DMS153 (cell line): ENCODE measurements at regions not wholly inside any gene's neighbourhood (a gene's known extent, or its start where the extent isn't known, plus 50 kb on each side); places are given as distances from the start of the nearest gene placed in this dataset.

Source experiments
- DNase-seq: peaks from one replicate; lab custom pipeline; 2025; lab: John Stamatoyannopoulos, UW

DNA sequence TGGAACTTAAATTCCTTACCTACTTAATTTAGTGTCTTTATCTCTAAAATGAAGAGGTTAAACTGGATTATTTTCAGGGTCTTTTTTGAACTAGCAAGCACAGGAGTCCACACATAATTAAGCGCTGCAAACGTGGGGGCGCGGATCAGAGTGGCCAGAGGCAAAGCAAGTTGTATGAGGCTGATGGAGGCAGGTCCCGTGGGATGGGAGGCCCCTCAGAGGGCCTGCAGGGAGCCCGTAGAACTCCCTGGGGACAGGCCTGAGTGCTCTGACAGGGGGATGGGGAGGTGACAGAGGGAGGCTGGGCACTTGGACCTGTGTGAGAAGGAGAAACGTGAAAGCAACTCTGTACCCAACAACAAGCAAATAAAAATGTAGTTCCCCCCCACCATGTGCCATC is 177.8 kb downstream of the ACKR3 start:
- no peak for DNase-seq

DNA sequence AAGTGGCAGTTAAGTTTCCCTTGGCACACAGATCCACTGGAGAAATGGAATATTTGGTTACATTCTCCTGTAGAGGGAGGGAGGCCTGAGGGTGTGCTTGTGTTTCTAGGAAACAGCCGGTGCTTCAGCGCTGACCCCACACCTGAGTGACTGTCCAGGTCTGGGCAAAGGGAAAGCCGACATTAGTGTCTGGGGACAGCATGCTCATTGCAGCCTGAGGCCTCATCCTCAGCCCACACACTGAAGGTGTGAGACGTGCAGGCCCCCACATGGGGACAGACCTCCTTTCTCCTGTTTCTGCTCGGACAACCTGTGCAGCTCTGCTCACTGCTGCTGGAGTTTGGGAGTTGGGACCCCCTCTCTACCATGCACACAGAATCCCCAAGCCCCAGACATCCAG is 178.3 kb downstream of the ACKR3 start:
- DNase-seq = no peak

DNA sequence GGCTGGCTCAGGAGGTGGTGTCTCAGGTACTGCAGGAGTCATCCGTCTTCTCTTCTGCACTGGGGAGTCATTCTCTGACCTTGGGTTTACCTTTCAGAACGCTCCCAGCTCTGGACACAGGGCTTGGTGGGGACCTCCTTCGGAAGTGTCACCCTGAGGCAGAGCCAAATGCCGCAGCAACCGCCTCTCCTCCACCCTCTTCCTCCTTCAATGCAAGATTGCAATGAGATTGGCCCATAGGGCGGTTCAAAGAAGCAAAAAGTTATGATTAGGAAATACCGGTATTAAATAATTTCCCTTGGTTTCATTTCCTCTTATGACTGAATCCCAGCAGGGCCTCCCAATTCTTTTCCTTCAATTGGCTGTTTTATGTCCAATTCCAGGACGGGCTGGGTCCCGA is 178.8 kb downstream of the ACKR3 start:
- no peak for DNase-seq

DNA sequence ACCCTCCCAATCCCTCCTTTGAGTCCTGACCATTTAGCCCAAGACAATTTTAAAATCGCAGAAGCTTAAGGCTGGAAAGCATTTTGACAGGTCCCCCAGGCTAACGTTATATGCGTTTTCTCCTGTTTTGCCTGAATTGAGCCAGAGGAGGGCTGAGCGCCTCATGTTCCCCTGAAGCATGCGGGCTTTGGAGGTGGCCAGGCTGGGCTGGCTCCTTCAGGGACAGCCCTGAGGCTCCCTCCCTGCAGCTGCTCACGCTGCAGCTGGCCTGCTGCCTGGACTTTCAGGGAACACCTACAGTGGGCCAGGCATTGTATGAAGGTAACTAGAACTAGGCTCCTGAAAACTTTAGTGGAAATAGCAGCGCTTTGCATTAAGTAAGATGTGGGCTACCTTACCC is 179.2 kb downstream of the ACKR3 start:
- no peak for DNase-seq

DNA sequence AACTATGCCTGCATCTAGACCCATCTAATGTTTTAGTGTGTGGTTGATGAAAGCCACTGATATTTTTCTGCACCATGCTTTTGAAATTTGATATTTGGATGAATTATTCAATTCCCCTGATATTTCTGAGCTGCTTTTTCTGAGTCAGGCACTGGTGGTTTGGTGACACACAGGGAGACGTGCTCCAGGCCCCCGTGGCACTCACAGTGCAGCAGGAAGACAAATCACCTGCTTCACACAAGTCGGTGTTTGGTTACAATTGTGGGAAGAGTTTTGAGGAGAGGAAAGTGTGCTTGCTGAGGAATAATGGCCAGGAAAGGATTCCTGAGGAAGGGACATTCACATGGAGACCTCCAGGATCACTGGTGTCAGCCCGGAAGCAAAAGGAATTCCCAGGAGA is 179.7 kb downstream of the ACKR3 start:
- DNase-seq = no peak

DNA sequence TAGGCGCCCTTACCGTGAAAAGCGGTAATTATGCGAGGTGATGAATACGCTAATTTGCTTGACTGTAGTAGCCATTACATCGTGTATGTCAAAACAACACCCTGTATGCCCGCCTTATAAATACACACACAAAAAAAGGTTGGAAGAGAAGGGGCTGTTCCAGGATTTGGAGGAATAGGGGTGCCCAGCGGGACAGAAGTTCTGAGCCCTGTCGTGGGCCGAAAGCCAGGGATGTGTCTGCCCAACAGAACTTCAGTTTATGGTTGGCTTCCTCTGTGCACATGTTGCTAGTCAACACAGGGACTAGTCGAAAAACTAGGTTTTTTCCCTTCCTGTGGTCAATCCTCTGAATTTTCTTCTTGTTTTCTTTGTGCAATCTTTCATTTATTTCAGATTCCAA is 182.5 kb downstream of the ACKR3 start:
- no peak for DNase-seq

DNA sequence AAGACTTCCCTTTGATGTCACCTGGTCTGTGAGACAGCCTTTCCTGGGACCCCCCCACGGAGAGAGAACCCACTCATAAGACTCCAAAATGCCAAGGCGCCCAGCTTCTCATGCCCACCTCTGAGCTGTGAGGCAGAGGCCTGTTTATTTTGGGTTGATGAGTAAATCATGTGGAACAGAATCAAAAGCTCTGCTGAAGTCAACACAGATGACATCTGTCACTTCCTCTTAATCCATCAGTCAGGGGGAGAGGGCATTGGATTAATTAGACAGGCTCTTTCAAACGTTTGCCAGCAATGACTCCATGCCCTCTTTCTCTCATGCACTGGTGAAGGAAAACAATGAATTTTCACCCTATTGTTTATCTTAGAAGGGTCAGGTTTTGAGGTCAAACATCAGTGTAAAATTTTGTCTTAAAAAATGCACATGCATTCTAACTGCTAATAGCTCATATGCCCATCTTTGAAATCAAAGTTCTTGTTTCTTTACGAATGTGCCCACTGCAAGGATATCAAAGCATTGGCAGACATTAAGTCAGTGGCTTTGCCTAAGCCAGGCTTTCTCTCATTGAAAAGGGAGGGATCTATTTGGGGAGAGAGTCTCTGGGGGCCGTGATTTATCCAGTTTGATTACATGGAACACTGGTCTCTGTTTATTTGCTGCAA is 184.1 kb downstream of the ACKR3 start:
- DNase-seq = no peak

DNA sequence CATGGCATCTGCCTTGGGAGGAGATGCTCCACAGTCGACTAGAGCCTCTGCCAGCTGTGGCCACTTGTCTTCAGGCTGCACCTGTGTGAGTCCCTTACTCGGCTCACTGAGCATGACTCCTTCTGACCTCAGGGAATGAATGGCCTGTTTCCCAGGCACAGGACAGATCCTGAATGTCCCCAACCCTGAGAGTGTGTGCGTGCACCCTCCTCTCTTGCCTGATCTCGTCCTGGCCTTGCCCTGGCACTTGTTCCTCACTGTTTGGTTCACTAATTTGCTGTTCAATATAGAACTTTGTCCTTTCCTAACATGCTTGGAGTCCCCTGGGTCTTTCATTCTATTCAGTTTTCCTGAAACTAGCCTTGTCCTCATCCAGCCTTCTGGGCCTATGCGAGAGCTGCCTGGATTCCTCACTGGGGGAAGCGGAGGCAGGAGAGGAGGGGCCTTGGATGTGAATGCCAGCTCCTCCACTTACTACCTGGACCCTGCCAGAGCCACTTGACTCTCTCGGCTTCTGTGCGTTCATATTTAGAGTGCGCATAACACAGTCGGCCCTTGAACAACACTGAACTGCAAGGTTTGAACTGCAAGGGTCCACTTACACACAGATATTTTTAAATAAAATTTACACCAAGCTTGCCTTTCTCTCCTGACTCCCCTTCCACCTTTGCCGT is 184.8 kb downstream of the ACKR3 start:
- DNase-seq = no peak

DNA sequence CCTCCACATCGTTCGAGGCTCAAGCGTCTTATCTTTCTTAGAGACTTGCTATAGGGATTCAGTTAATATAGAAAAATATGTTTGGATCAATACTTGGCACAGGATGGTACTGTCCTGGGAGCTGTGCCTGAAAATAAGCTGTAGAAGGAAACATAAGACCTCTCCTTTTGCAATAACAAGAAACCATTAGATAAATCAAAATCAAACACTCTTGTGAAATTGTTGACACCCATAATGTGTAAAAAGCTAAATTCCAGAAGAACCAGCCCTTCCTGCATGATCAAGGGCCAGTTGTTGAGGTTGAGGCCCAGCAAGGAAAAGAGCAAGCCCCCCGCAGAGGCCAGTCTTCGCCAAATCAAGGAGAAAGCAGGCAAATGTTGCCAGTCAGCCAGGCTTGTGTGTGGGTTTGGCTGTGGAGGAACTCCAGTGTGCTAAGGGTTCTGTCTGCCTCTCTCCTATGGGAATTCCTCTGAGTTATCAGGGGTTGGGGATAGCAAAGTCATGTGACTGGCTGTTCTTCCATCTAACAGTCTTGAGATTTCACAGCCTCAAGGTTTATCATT is 185.7 kb downstream of the ACKR3 start:
- DNase-seq = no peak

DNA sequence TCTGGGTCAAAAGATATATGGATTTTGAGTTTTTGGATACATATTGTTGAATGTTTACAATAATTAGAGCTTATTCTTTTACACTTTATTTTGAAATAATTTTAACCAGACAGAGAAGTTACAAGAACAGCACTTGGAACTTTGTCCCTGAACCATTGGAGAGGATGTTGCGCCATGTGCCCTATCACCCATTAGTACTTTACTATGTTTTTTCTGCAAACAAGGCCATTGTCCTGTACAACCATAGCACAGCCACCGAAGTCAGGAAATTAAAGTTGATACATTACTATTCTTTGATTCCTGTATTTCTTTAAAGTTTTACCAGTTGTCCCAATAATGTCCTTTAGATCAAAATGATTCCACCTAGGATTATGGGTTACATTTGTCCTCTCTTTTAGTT is 188.8 kb downstream of the ACKR3 start:
- DNase-seq = no peak

DNA sequence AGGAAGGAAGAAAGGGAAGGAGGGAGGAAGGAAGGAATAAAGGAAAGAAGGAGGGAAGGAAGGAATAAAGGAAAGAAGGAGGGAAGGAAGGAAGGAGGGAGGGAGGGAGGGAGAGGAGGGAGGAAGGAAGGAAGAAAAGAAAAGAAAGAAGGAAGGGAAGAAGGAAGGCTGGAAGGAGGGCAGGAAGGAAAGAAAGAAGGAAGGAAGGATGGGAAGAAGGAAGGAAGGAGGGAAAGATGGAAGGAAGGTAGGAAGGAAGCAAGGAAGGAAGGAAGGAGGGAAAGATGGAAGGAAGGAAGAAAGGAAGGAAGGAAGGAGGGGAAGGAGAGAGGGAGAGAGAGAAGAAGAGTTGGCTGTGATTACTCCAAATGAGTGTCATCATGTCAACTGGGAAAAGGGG is 190.6 kb downstream of the ACKR3 start:
- no peak for DNase-seq

DNA sequence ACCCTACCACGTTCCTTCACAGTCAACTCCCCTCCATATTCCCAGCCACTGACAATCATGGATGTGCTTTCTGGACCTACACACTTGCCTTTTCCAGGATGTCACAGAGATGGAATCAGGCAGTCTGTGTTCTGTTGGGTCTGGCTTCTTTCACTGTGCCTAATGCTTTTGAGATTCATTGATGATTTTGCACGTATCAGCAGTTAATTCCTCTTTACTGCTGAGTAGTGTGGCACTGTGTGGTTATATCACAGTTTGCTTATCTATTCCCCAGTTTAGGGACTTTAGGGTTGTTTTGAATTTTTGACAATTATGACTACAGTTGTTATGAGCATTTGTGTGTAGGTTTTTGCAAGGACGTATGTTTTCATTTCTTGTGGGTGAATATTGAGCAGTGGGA is 191.7 kb downstream of the ACKR3 start:
- no peak for DNase-seq

DNA sequence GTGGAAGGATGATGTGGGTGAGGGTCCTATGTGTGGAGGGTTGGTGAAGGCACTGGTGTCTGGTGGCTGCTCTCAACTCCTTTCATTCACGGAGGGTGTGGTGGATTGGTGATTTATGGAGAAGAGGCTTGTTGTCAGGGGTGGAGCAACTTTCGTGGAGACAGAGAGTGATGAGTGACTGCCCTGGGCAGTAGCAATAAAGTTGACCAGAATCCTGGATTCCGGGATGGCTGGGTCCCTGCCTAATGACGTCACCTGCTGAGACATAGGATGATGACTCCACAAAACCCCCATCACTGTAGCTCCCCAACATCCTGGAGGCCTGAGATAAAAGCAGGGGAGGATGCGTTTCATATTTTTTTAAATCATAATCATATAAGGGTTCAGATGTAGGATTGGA is 193.0 kb downstream of the ACKR3 start:
- DNase-seq = no peak

DNA sequence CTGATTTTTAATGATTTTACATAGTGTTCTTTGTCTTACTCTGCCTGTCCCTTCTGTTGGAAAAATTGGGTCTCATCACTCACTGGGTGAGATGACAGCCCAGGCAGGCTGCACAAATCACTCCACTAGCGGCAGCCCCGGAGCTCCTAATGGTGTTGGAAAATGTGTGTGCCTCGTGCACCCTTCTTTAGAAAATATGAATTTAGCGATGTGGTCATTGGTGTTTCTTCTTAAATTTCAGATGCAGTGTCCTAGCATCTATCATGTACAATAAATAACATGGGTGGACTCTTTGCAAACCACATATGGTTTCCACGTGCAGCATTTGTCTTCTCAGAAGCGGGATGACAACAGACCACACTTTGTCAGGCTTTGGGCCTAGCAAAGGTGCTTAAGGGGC is 194.2 kb downstream of the ACKR3 start:
- DNase-seq = no peak

DNA sequence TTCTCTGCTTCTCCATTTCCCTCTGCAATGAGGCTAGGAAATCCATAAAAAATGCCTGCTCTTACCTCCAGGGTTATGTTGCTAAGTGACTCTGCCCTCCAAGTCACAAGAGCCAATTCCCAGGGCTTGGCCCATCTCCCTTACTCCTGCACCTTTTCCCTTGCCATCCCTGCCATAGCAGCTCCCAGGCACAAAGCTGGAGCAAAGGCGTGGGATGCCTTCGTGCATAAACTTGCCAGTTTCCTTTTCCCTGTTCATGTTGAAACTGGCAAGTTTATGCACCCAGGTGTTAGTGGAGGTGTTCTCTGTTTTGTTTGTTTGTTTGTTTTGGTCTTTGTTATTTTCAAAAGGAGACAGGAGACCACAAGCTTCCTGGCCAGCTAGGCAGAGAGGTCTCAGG is 195.1 kb downstream of the ACKR3 start:
- no peak for DNase-seq

DNA sequence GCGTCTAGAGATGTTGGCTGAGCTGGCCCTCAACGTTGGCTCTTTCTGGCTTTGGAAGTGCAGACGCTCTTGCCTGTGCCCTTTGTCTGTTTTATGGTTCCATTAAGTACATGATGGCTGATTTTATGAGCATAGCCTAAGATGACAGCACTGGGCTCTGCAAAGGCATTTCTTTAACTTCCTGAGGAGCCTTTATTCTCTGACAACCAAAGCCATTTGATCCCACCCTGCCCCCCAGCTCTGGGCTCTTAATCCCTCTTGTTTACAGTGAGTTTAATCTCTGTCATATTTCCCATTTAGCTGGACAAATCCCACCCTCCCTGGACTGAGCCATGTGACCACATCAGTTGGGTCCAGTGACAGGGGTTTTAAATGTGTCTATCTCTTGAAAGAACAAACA is 195.9 kb downstream of the ACKR3 start:
- no peak for DNase-seq

DNA sequence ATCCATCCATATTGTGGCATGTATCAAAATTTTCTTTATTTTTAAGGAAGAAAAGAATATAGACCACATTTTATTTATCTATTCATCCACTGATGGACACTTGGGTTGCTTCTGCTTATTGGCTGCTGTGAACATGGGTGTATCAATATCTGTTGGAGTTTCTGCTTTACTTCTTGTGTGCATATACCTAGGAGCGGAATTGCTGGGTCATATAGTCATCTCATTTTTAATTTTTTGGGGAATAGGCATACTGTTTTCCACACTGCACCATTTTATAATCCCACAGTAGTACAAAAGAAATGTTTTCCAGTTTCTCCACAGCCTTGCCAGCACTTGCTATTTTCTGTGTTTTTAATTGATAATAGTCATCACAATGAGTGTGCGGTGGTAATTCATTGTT is 197.2 kb downstream of the ACKR3 start:
- no peak for DNase-seq

DNA sequence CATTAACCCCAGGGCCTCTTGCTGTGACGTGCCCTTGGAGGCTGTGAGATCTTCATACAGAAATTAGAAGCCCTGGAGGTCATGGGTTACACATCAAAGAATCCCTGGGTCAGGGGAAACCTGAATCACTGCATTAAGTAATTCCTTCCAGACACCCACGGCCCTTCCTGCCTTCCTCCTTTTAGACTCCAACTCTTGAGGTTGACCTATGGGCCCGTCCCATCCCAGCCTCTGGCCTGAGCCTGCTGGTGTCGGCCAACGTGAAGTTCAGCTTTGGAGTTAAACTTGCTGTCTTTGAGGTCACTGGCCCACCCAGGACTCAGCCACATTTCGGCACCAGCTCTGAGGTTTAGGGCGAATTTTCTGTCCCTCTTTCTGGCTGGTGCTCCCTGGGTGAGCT is 198.3 kb downstream of the ACKR3 start:
- DNase-seq = no peak

DNA sequence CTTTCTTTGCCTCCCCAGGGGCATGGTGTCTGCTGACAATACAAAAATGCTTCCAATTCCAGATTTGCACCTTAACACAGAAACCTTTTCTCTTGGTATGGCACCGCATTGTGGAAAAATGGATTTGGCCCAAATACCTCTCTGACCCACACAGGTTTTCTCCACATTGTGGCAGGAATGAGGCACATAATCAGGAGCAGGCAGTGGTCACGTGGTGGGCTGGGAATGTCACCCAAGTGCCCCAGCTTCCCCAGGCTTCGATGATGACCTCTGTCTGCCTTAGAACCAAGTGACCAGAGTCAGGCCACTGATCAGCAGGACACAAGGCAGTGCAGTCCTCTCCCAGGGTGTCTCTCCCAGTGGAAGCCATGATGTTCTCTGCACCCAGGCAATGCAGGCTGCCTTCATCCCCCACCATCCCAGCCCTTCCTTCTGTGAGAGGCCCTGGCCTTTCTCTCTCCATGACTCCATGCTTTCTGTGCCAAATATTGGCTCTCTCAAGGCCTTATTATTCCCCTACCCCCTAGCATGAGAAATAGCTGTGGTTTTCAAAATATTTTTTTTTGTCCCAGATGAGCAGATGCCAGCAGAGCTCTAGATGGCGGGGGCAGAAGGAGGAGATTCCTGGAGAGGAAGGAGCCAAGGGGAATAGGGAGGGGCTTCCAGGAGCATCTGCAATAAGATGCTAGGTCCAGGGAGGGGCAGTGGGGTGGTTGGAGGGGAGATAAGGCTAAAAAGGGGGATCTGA is 198.9 kb downstream of the ACKR3 start:
- DNase-seq = no peak

DNA sequence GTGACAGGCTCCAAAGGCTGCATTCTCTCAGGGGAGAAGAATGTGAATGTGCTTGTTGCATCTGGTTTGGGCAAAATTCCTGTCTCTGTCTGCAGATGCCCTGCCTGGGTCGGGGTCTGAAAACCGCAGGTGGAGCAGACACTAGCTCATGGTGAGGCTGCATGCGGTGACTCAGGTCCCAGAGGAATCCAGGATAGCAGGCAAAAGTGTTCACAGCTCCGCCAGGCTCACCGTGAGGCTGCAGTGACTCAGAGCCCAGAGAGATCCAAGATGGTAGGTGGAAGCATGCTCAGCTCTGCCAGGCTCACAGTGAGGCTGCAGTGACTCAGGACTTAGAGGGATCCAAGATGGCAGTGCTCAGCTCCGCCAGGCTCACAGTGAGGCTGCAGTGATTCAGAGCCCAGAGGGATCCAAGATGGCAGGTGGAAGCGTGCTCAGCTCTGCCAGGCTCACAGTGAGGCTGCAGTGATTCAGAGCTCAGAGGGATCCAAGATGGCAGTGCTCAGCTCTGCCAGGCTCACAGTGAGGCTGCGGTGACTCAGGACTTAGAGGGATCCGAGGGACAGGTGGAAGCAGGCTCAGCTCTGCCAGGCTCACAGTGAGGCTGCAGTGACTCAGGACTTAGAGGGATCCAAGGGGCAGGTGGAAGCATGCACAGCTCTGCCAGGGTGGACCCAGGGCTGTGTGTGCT is 200.5 kb downstream of the ACKR3 start:
- no peak for DNase-seq

DNA sequence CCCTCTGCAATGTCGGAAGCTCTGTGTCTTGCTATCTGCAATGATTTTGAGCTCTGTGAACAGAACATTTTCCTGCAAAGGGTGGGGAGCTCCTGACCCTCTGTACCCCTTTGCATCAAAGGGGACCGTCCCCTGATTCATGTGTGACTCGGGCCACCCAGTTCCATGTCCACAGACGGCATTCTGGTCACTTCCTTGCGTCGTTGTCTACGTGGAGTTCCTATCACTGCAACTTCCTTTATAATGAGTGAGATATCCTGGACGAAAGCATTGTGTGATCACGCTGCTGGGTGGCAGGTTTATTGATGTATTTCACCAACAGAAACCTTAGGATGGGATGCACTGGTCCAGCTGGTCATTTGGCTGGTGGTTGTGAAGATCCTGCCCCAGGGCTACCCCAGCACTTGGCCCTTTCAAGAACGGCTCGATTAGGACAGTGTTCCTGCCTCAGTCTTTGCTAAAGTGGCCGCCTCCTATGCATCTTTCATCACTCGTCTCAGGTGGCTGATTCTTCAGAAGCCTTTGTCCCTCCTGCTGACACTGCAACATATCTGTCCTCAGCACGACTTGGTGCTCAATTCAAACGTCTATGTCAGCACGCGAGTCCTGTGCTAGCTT is 202.7 kb downstream of the ACKR3 start:
- DNase-seq = no peak

DNA sequence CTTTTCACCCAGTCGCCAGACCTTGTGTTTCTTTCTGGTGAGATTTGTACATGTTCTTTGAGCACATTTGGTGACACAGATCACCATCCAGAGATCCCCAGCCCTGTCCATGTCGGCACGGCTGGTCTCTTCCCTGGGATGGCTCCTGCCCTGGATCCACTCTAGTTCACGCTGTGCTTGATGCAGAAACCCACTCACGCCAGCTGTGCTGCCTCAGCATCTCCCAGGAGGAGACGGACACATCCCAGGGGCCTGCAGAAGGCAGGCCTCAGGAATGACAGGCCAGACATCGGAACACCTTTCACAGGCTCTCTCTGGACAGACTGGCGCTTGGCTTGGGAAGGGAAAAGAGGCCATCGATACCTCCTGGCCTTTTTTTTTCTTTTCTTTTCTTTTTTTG is 203.6 kb downstream of the ACKR3 start:
- DNase-seq = no peak
